HEK293T (cell line): ENCODE measurements at regions not wholly inside any gene's neighbourhood (a gene's known extent, or its start where the extent isn't known, plus 50 kb on each side); places are given as distances from the start of the nearest gene placed in this dataset.

Source experiments
- CTCF ChIA-PET: fragments of 350-600 bp; formaldehyde crosslinking; extraction: SDS; loops from one replicate; lab custom pipeline; 2021; ENCODE audit warnings: antibody characterized with exemption, inconsistent platforms; lab: Yijun Ruan, JAX
- POLR2A ChIA-PET: fragments of 350-600 bp; formaldehyde crosslinking; extraction: SDS; loops from one replicate; lab custom pipeline; 2020; ENCODE audit warnings: antibody characterized with exemption, inconsistent platforms; lab: Yijun Ruan, JAX
- DNase-seq: peaks from one replicate; pipeline ENCODE4 v3.0.0; 2012; ENCODE audit warnings: mixed read lengths; ENCODE audit errors: extremely low spot score
- ARNT ChIP-seq: fragments of 450-650 bp; IDR thresholded peaks from 2 replicates; pipeline ENCODE4 v1.6.1; 2017; ENCODE audit warnings: mild to moderate bottlenecking
- BHLHE40 ChIP-seq: fragments of 450-650 bp; IDR thresholded peaks from 2 replicates; pipeline ENCODE4 v1.6.1; 2016; ENCODE audit warnings: mild to moderate bottlenecking, moderate library complexity, borderline replicate concordance
- CTBP1 ChIP-seq: fragments of 450-650 bp; IDR thresholded peaks from 2 replicates; pipeline ENCODE4 v1.6.1; 2016; ENCODE audit warnings: borderline replicate concordance
- ELF4 ChIP-seq: fragments of 450-650 bp; IDR thresholded peaks from 2 replicates; pipeline ENCODE4 v1.6.1; 2017; ENCODE audit warnings: antibody characterized with exemption
- FOXA1 ChIP-seq: fragments of 450-650 bp; IDR thresholded peaks from 2 replicates; pipeline ENCODE4 v1.6.1; 2016; ENCODE audit warnings: mild to moderate bottlenecking
- FOXK2 ChIP-seq: fragments of 450-650 bp; IDR thresholded peaks from 2 replicates; pipeline ENCODE4 v1.6.1; 2016; ENCODE audit warnings: mild to moderate bottlenecking
- FOXM1 ChIP-seq: fragments of 450-650 bp; IDR thresholded peaks from 2 replicates; pipeline ENCODE4 v1.6.1; 2017; ENCODE audit warnings: mild to moderate bottlenecking, borderline replicate concordance
- HDGF ChIP-seq: fragments of 450-650 bp; IDR thresholded peaks from 2 replicates; pipeline ENCODE4 v1.6.1; 2017; ENCODE audit warnings: antibody characterized with exemption, borderline replicate concordance
- L3MBTL2 ChIP-seq: fragments of 450-650 bp; conservative IDR thresholded peaks from 2 replicates; pipeline ENCODE4 v1.6.1; 2016; ENCODE audit warnings: mild to moderate bottlenecking
- LEF1 ChIP-seq: fragments of 450-650 bp; IDR thresholded peaks from 2 replicates; pipeline ENCODE4 v1.6.1; 2017; ENCODE audit warnings: mild to moderate bottlenecking, borderline replicate concordance
- NFRKB ChIP-seq: fragments of 450-650 bp; IDR thresholded peaks from 2 replicates; pipeline ENCODE4 v1.6.1; 2016; ENCODE audit warnings: mild to moderate bottlenecking, moderate library complexity
- PKNOX1 ChIP-seq: fragments of 450-650 bp; IDR thresholded peaks from 2 replicates; pipeline ENCODE4 v1.6.1; 2016
- SP1 ChIP-seq: fragments of 450-650 bp; IDR thresholded peaks from 2 replicates; pipeline ENCODE4 v1.6.1; 2017
- SUZ12 ChIP-seq: fragments of 450-650 bp; IDR thresholded peaks from 2 replicates; pipeline ENCODE4 v1.6.1; 2016; ENCODE audit warnings: mild to moderate bottlenecking
- TARDBP ChIP-seq: fragments of 450-650 bp; IDR thresholded peaks from 2 replicates; pipeline ENCODE4 v1.6.1; 2016
- ZNF384 ChIP-seq: fragments of 450-650 bp; IDR thresholded peaks from 2 replicates; pipeline ENCODE4 v1.6.1; 2016

GRCh38 chr4:126241634-126242033 is 926.9 kb downstream of the FAT4 start:
- ChIA-PET POLR2A (no interaction called here), CTCF (no interaction called here)
- no peak for DNase-seq
- TF ChIP-seq NFRKB: no peak
- no peak for TF ChIP-seq HDGF
- TF ChIP-seq PKNOX1: no peak
- no peak for TF ChIP-seq LEF1
- TF ChIP-seq ARNT: no peak
- TF ChIP-seq TARDBP: no peak
- TF ChIP-seq ELF4: no peak
- no peak for TF ChIP-seq FOXK2
- no peak for TF ChIP-seq FOXA1
- TF ChIP-seq ZNF384: no peak
- TF ChIP-seq BHLHE40: no peak
- TF ChIP-seq L3MBTL2: no peak
- TF ChIP-seq SUZ12: no peak
- no peak for TF ChIP-seq CTBP1
- no peak for TF ChIP-seq FOXM1
- TF ChIP-seq SP1: no peak

- TF ChIP-seq ELF4 (no peak), FOXA1 (no peak), BHLHE40 (no peak), TARDBP (no peak), ZNF384 (no peak), NFRKB (no peak), FOXK2 (no peak), SUZ12 (no peak), ARNT (no peak), LEF1 (no peak), CTBP1 (no peak), SP1 (no peak), HDGF (no peak), FOXM1 (no peak)
- DNase-seq: no peak
- ChIA-PET CTCF (no interaction called here), POLR2A (no interaction called here)
Observed at GRCh38 chr4:126242679-126243390, 928.1 kb downstream of the FAT4 start.

GRCh38 chr4:126247409-126247808 is 932.7 kb downstream of the FAT4 start:
- DNase-seq: no peak
- TF ChIP-seq FOXK2 (no peak), NFRKB (no peak)
- ChIA-PET CTCF (no interaction called here), POLR2A (no interaction called here)

DNA sequence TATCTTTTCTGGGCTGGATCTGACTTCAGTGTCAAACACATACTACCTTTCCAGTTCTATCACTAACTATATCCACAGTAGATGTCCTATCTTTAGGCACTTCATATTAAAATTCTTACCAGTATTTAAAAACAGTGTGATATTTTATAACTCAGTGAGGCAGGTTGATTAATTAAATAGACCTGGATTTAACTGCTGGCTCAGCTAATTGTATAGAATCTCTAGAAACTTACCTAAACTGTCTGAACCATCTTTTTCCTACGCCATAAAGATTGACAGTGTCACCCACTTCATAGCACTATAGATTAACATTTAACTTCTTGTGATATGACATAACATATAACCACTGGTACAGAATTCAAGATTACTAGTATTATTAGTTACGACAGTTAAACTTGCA is 935.3 kb downstream of the FAT4 start:
- ChIA-PET POLR2A (no interaction called here), CTCF (no interaction called here)
- no peak for DNase-seq
- TF ChIP-seq ZNF384 (no peak), BHLHE40 (no peak), TARDBP (no peak), HDGF (no peak), LEF1 (no peak), ARNT (no peak), FOXK2 (no peak), ELF4 (no peak), PKNOX1 (no peak), FOXM1 (no peak), NFRKB (no peak), SUZ12 (no peak), CTBP1 (no peak), L3MBTL2 (no peak)

GRCh38 chr4:126251169-126251568 is 936.4 kb downstream of the FAT4 start:
- DNase-seq: no peak
- ChIA-PET POLR2A (no interaction called here), CTCF (no interaction called here)
- TF ChIP-seq FOXK2 (no peak), NFRKB (no peak), ARNT (no peak), CTBP1 (no peak), L3MBTL2 (no peak), SUZ12 (no peak), PKNOX1 (no peak)

GRCh38 chr4:126262665-126263064 is 947.9 kb downstream of the FAT4 start:
- CTCF ChIA-PET: no interaction called here
- no peak for TF ChIP-seq CTBP1
- no peak for TF ChIP-seq L3MBTL2
- no peak for TF ChIP-seq PKNOX1
- no peak for TF ChIP-seq SUZ12
- no peak for TF ChIP-seq LEF1
- TF ChIP-seq ZNF384: no peak
- no peak for TF ChIP-seq SP1
- TF ChIP-seq FOXA1: no peak
- POLR2A ChIA-PET: no interaction called here
- no peak for DNase-seq
